ENCODE measurements at regions not wholly inside any gene's neighbourhood (a gene's known extent, or its start where the extent isn't known, plus 50 kb on each side); places are given as distances from the start of the nearest gene placed in this dataset.

GRCh38 chr2:160943414-160943813 is 216.8 kb upstream of the TANK start:
- H3K4me3 ChIP-seq (replicated peaks; ENCODE audit: insufficient read depth, low read length) = no peak overlapping the region
- DNase-seq (ENCODE audit: low read depth in 1 of 2, low spot score in 1 of 2) = no peak
- no peaks in the 10 kb centered on the region for H3K27me3 ChIP-seq (ENCODE audit: insufficient read depth, poor library complexity, severe bottlenecking)
- TF ChIP-seq GABPA (IDR thresholded peaks at IDR 0.05; ENCODE audit: low read depth) (no peak), POLR2AphosphoS5 (IDR thresholded peaks at IDR 0.05; ENCODE audit: low read depth) (no peak), SPI1 (IDR thresholded peaks at IDR 0.05; ENCODE audit: borderline replicate concordance, low read depth) (no peak), CTCF (IDR thresholded peaks at IDR 0.05; ENCODE audit: insufficient read depth, low read length) (no peak)
- TF ChIP-seq, protein P1, sequence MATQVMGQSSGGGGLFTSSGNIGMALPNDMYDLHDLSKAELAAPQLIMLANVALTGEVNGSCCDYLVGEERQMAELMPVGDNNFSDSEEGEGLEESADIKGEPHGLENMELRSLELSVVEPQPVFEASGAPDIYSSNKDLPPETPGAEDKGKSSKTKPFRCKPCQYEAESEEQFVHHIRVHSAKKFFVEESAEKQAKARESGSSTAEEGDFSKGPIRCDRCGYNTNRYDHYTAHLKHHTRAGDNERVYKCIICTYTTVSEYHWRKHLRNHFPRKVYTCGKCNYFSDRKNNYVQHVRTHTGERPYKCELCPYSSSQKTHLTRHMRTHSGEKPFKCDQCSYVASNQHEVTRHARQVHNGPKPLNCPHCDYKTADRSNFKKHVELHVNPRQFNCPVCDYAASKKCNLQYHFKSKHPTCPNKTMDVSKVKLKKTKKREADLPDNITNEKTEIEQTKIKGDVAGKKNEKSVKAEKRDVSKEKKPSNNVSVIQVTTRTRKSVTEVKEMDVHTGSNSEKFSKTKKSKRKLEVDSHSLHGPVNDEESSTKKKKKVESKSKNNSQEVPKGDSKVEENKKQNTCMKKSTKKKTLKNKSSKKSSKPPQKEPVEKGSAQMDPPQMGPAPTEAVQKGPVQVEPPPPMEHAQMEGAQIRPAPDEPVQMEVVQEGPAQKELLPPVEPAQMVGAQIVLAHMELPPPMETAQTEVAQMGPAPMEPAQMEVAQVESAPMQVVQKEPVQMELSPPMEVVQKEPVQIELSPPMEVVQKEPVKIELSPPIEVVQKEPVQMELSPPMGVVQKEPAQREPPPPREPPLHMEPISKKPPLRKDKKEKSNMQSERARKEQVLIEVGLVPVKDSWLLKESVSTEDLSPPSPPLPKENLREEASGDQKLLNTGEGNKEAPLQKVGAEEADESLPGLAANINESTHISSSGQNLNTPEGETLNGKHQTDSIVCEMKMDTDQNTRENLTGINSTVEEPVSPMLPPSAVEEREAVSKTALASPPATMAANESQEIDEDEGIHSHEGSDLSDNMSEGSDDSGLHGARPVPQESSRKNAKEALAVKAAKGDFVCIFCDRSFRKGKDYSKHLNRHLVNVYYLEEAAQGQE (IDR thresholded peaks at IDR 0.05; ENCODE audit: insufficient replicate concordance, low read depth) = no peak
- no peak overlapping the region for H3K27ac ChIP-seq (replicated peaks)

DNA sequence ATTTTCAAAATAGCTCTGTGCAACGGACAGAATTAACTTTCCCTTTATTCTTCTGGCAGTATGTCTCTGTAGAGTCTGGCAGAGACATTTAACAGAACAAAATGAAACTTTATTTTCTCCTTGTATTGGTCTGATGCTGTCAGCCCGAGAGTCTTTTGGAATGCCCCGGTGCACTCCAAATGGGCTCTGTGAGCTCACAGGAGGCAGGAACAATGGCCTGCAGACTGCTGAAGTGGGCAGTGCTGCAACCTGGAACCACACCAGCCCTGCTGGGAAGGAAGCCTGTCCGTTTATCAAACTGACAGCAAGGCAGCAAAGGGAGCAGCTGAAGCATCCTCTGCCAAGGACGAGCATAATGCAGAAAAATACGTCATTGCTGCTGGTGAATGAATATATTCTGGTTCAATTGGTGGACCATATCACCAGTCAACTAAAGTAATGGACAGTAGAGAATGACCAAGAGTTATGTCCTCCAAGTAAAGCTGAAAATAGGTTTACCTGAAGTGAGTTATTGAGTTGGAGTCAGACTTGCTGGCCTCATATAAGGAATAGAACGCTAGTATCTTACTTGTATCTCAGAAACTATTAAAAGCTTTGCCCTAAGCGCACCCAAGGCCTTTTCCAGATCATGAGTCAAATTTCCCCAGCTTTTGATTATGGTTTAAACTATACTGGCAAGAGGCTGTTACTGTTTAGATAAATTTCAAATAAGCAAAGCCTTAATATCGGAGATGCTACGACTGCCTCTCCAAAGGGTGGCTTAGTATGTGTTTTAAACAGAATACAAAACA is 207.6 kb upstream of the TANK start:
- no peak for DNase-seq (ENCODE audit: low read depth in 1 of 2, low spot score in 1 of 2)

DNA sequence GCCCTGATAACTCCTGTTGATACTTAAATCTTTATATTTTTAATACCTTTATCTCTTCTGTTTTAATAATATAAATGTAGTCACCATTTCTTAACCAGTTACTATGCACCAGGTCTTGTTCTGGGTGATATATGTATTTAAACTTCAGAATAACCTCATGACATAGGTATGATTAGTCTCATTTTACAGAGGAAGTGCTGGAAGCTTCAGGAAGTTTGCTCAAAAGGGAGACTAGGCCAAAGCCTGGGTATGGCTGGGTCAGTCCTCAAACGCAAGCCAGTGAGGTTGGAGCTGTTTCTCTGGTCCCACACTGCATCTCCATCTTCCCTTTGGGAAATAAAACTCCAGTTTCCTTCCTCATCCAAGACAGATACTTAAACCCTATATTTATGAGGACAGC is 204.7 kb upstream of the TANK start:
- no peak for DNase-seq (ENCODE audit: low read depth in 1 of 2, low spot score in 1 of 2)
- Histone ChIP-seq H3K27me3 (ENCODE audit: insufficient read depth, poor library complexity, severe bottlenecking) (no peaks in the 10 kb centered on the region), H3K27ac (replicated peaks) (no peak overlapping the region), H3K4me3 (replicated peaks; ENCODE audit: insufficient read depth, low read length) (no peak overlapping the region)
- TF ChIP-seq POLR2AphosphoS5 (IDR thresholded peaks at IDR 0.05; ENCODE audit: low read depth) (no peak), CTCF (IDR thresholded peaks at IDR 0.05; ENCODE audit: insufficient read depth, low read length) (no peak), SPI1 (IDR thresholded peaks at IDR 0.05; ENCODE audit: borderline replicate concordance, low read depth) (no peak), GABPA (IDR thresholded peaks at IDR 0.05; ENCODE audit: low read depth) (no peak)
- TF ChIP-seq, protein P1 (IDR thresholded peaks at IDR 0.05; ENCODE audit: insufficient replicate concordance, low read depth) = no peak

More for the DNA sequence above, 207.6 kb upstream of the TANK start:
- TF ChIP-seq POLR2AphosphoS5 (IDR thresholded peaks at IDR 0.05; ENCODE audit: low read depth) (no peak), SPI1 (IDR thresholded peaks at IDR 0.05; ENCODE audit: borderline replicate concordance, low read depth) (no peak), GABPA (IDR thresholded peaks at IDR 0.05; ENCODE audit: low read depth) (no peak), CTCF (IDR thresholded peaks at IDR 0.05; ENCODE audit: insufficient read depth, low read length) (no peak)
- TF ChIP-seq, protein P1 (IDR thresholded peaks at IDR 0.05; ENCODE audit: insufficient replicate concordance, low read depth) = no peak
- Histone ChIP-seq H3K27ac (replicated peaks) (no peak overlapping the region), H3K27me3 (ENCODE audit: insufficient read depth, poor library complexity, severe bottlenecking) (no peaks in the 10 kb centered on the region), H3K4me3 (replicated peaks; ENCODE audit: insufficient read depth, low read length) (no peak overlapping the region)
